Mesendoderm (in vitro differentiated cells): ENCODE measurements at regions not wholly inside any gene's neighbourhood (a gene's known extent, or its start where the extent isn't known, plus 50 kb on each side); places are given as distances from the start of the nearest gene placed in this dataset.

Experiments used
- DNase-seq: peaks from one replicate; pipeline ENCODE4 v3.0.0; 2013
- H2AK5ac ChIP-seq: 2 replicates; pipeline ENCODE4 v1.6.1; 2013; ENCODE audit warnings: low read length, inconsistent platforms
- H2BK120ac ChIP-seq: 2 replicates; pipeline ENCODE4 v1.6.1; 2013; ENCODE audit warnings: low read depth, mild to moderate bottlenecking, low read length, moderate library complexity, mixed read lengths
- H2BK15ac ChIP-seq: replicated peaks from 2 replicates; pipeline ENCODE4 v1.6.1; 2013; ENCODE audit warnings: low read depth, mild to moderate bottlenecking, moderate library complexity
- H2BK5ac ChIP-seq: 2 replicates; pipeline ENCODE4 v1.6.1; 2013; ENCODE audit warnings: low read length, inconsistent platforms
- H3K18ac ChIP-seq: 2 replicates; pipeline ENCODE4 v1.6.1; 2013; ENCODE audit warnings: mild to moderate bottlenecking, low read length, mixed read lengths
- H3K23ac ChIP-seq: one replicate; pipeline ENCODE4 v1.6.1; 2013; ENCODE audit warnings: low read length
- H3K27ac ChIP-seq: 2 replicates; pipeline ENCODE4 v1.5.1; 2013; ENCODE audit warnings: low read depth, mild to moderate bottlenecking, inconsistent platforms, low read length, moderate library complexity
- H3K27me3 ChIP-seq: 2 replicates; pipeline ENCODE4 v1.6.1; 2013; ENCODE audit warnings: low read length, control low read depth, mild to moderate bottlenecking, inconsistent platforms; ENCODE audit not compliant: insufficient read depth, poor library complexity
- H3K36me3 ChIP-seq: 2 replicates; pipeline ENCODE4 v1.6.1; 2013; ENCODE audit warnings: low read length, inconsistent platforms; ENCODE audit not compliant: control insufficient read depth, insufficient read depth
- H3K4ac ChIP-seq: one replicate; pipeline ENCODE4 v1.6.1; 2013; ENCODE audit warnings: low read depth, mild to moderate bottlenecking, low read length, moderate library complexity
- H3K4me1 ChIP-seq: 2 replicates; pipeline ENCODE4 v1.6.1; 2013; ENCODE audit warnings: low read depth, low read length, inconsistent platforms; ENCODE audit not compliant: control insufficient read depth
- H3K4me2 ChIP-seq: 2 replicates; pipeline ENCODE4 v1.6.1; 2013; ENCODE audit warnings: low read length
- H3K4me3 ChIP-seq: 2 replicates; pipeline ENCODE4 v1.5.1; 2013; ENCODE audit warnings: mild to moderate bottlenecking, low read length
- H3K56ac ChIP-seq: one replicate; pipeline ENCODE4 v1.6.1; 2013; ENCODE audit warnings: low read length
- H3K79me1 ChIP-seq: 2 replicates; pipeline ENCODE4 v1.6.1; 2013; ENCODE audit warnings: low read length, inconsistent platforms
- H3K79me2 ChIP-seq: 2 replicates; pipeline ENCODE4 v1.6.1; 2013; ENCODE audit warnings: mild to moderate bottlenecking, low read length; ENCODE audit not compliant: control insufficient read depth, insufficient read depth
- H3K9ac ChIP-seq: 2 replicates; pipeline ENCODE4 v1.6.1; 2013; ENCODE audit warnings: low read length, inconsistent platforms
- H4K5ac ChIP-seq: one replicate; pipeline ENCODE4 v1.6.1; 2013; ENCODE audit warnings: low read length
- H4K8ac ChIP-seq: one replicate; pipeline ENCODE4 v1.6.1; 2013; ENCODE audit warnings: low read depth, mild to moderate bottlenecking, control low read depth, low read length, moderate library complexity
- WGBS: extraction: QIAGEN DNeasy Blood & Tissue Kit; methylation state at CpG from one replicate; pipeline ENCODE4 v1.1.7; 2013; ENCODE audit warnings: low lambda C conversion rate, missing lambda C conversion rate; ENCODE audit not compliant: insufficient coverage; ENCODE audit errors: extremely low coverage; 5-methylcytosine and 5-hydroxymethylcytosine counted together

DNA sequence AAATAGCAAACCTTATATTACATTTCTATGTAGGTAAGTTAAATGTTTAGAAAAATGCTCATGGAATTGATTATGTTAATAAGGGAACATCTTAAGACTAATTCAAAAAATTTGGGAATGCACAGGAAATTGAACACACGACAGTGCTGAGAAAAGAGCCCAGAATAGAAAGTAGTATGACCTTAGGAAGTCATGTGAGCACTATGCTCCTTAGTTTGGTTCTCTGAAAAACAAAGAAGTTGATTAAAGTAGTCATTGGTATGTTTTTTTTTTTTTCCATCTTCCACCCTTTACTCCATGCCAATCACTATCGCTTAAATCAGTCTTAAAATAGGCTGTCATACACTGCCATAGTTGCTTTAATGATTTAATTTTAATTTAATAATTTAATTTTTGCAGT lies 242.9 kb downstream of the ANKRD7 start:
- Histone ChIP-seq H3K36me3 (no peaks in the 10 kb centered on the region), H2BK120ac (no peak overlapping the region), H4K5ac (no peak overlapping the region), H3K4ac (no peak overlapping the region), H3K56ac (no peak overlapping the region), H3K27me3 (no peaks in the 10 kb centered on the region), H2AK5ac (no peak overlapping the region), H3K79me1 (no peaks in the 10 kb centered on the region), H3K27ac (no peak overlapping the region), H2BK5ac (no peak overlapping the region), H3K79me2 (no peaks in the 10 kb centered on the region), H3K18ac (no peak overlapping the region), H3K4me3 (no peak overlapping the region), H3K23ac (no peak overlapping the region), H3K4me1 (no peaks in the 10 kb centered on the region), H2BK15ac (no peak overlapping the region), H3K4me2 (no peak overlapping the region), H4K8ac (no peak overlapping the region), H3K9ac (no peak overlapping the region)
- no CpG with 5 or more reads among the region's 2 CpGs for WGBS
- no peak for DNase-seq

DNA sequence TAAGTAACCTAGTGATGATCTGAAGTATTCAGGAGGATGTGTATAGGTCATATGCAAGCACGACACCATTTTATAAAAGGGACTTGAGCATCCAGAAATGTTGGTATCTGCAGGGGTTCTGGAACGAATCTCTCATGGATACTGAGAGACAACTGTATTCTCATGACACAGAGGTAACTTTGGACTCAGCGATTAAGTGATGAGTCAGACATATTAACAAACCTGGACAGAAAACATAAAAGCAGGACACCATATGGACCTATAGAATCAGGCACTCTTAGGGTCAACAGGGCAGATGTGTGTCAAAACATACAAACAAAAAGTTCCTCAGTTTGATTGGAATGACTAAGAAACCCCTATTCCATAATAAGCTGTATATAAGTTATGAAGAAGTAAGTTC lies 248.1 kb downstream of the ANKRD7 start:
- Histone ChIP-seq H3K27ac (no peak overlapping the region), H3K23ac (no peak overlapping the region), H2BK120ac (no peak overlapping the region), H4K5ac (no peak overlapping the region), H2BK5ac (no peak overlapping the region), H2BK15ac (no peak overlapping the region), H3K79me2 (no peaks in the 10 kb centered on the region), H3K4ac (no peak overlapping the region), H3K27me3 (no peaks in the 10 kb centered on the region), H2AK5ac (no peak overlapping the region), H3K79me1 (no peaks in the 10 kb centered on the region), H3K18ac (no peak overlapping the region), H3K36me3 (no peaks in the 10 kb centered on the region), H3K4me3 (no peak overlapping the region), H3K9ac (no peak overlapping the region), H3K4me1 (no peaks in the 10 kb centered on the region), H3K4me2 (no peak overlapping the region), H3K56ac (no peak overlapping the region), H4K8ac (no peak overlapping the region)
- DNase-seq, result no peak
- WGBS, result no CpG with 5 or more reads among the region's 3 CpGs

- H3K56ac ChIP-seq, result no peak overlapping the region
- H3K4me2 ChIP-seq, result no peak overlapping the region
- no peak overlapping the region for H3K27ac ChIP-seq
- no CpG with 5 or more reads among the region's 5 CpGs for WGBS
- H3K4me1 ChIP-seq, result no peaks in the 10 kb centered on the region
- no peak overlapping the region for H2BK5ac ChIP-seq
- DNase-seq, result no peak
- H4K5ac ChIP-seq, result no peak overlapping the region
- no peak overlapping the region for H3K23ac ChIP-seq
- H3K4ac ChIP-seq, result no peak overlapping the region
- no peak overlapping the region for H2BK15ac ChIP-seq
- no peaks in the 10 kb centered on the region for H3K36me3 ChIP-seq
- no peak overlapping the region for H3K4me3 ChIP-seq
- H3K9ac ChIP-seq, result no peak overlapping the region
- H4K8ac ChIP-seq, result no peak overlapping the region
- H3K79me2 ChIP-seq, result no peaks in the 10 kb centered on the region
- H3K79me1 ChIP-seq, result no peaks in the 10 kb centered on the region
- no peak overlapping the region for H2BK120ac ChIP-seq
- no peaks in the 10 kb centered on the region for H3K27me3 ChIP-seq
- no peak overlapping the region for H3K18ac ChIP-seq
- H2AK5ac ChIP-seq, result no peak overlapping the region
Observed at GRCh38 chr7:118473271-118473670, 248.8 kb downstream of the ANKRD7 start.

DNA sequence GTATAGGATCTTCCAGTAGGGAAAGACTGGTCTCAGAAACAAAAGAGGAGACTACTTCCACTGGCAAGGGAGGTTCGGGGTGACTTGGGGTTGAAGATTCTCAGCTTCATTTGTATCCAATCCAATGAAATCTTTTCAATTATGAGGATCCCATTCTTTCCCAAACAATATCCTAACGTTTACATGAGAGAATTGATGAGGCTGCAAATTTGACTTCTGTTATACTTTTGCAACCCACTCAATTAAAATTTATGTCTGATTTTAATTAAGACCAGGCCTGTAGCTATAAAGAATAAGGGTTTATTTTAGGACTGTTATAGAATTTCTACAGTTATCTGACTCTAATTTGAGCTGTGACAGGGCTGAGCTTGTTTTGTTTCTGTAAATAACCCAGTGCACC lies 251.5 kb downstream of the ANKRD7 start:
- no peak overlapping the region for H3K23ac ChIP-seq
- H4K5ac ChIP-seq, result no peak overlapping the region
- no peak overlapping the region for H3K56ac ChIP-seq
- no peaks in the 10 kb centered on the region for H3K79me2 ChIP-seq
- no peaks in the 10 kb centered on the region for H3K79me1 ChIP-seq
- H2BK5ac ChIP-seq, result no peak overlapping the region
- no peak overlapping the region for H3K18ac ChIP-seq
- H2BK15ac ChIP-seq, result no peak overlapping the region
- no peaks in the 10 kb centered on the region for H3K4me1 ChIP-seq
- H4K8ac ChIP-seq, result no peak overlapping the region
- no peak overlapping the region for H3K4ac ChIP-seq
- no peak overlapping the region for H3K9ac ChIP-seq
- no peak overlapping the region for H3K27ac ChIP-seq
- no CpG with 5 or more reads among the region's 2 CpGs for WGBS
- H3K4me2 ChIP-seq, result no peak overlapping the region
- H3K27me3 ChIP-seq, result no peaks in the 10 kb centered on the region
- no peak for DNase-seq
- no peaks in the 10 kb centered on the region for H3K36me3 ChIP-seq
- no peak overlapping the region for H2AK5ac ChIP-seq
- no peak overlapping the region for H2BK120ac ChIP-seq
- no peak overlapping the region for H3K4me3 ChIP-seq

GRCh38 chr7:118477036-118477435 lies 252.5 kb downstream of the ANKRD7 start:
- Histone ChIP-seq H3K4ac (no peak overlapping the region), H2BK15ac (no peak overlapping the region), H3K79me1 (no peaks in the 10 kb centered on the region), H3K23ac (no peak overlapping the region), H3K4me3 (no peak overlapping the region), H4K8ac (no peak overlapping the region), H3K4me2 (no peak overlapping the region), H2BK5ac (no peak overlapping the region), H3K56ac (no peak overlapping the region), H3K27me3 (no peaks in the 10 kb centered on the region), H3K9ac (no peak overlapping the region), H3K36me3 (no peaks in the 10 kb centered on the region), H2AK5ac (no peak overlapping the region), H3K79me2 (no peaks in the 10 kb centered on the region), H3K27ac (no peak overlapping the region), H2BK120ac (no peak overlapping the region), H4K5ac (no peak overlapping the region), H3K4me1 (no peaks in the 10 kb centered on the region), H3K18ac (no peak overlapping the region)
- DNase-seq, result no peak
- WGBS, result 100% methylated on average over 1 of the region's 3 CpGs

- H3K23ac ChIP-seq, result no peak overlapping the region
- no peak overlapping the region for H3K27ac ChIP-seq
- no peak overlapping the region for H3K4ac ChIP-seq
- H3K9ac ChIP-seq, result no peak overlapping the region
- no peak overlapping the region for H3K4me3 ChIP-seq
- no peak overlapping the region for H4K5ac ChIP-seq
- no CpG with 5 or more reads among the region's 4 CpGs for WGBS
- no peak overlapping the region for H4K8ac ChIP-seq
- H3K79me2 ChIP-seq, result no peaks in the 10 kb centered on the region
- no peaks in the 10 kb centered on the region for H3K27me3 ChIP-seq
- H3K56ac ChIP-seq, result no peak overlapping the region
- no peak overlapping the region for H2AK5ac ChIP-seq
- H2BK5ac ChIP-seq, result no peak overlapping the region
- H2BK120ac ChIP-seq, result no peak overlapping the region
- H3K18ac ChIP-seq, result no peak overlapping the region
- H3K4me2 ChIP-seq, result no peak overlapping the region
- no peaks in the 10 kb centered on the region for H3K4me1 ChIP-seq
- no peaks in the 10 kb centered on the region for H3K79me1 ChIP-seq
- no peak for DNase-seq
- H2BK15ac ChIP-seq, result no peak overlapping the region
- no peaks in the 10 kb centered on the region for H3K36me3 ChIP-seq
Observed at GRCh38 chr7:118478236-118478635, 253.7 kb downstream of the ANKRD7 start.
